ENCODE measurements at regions not wholly inside any gene's neighbourhood (a gene's known extent, or its start where the extent isn't known, plus 50 kb on each side); places are given as distances from the start of the nearest gene placed in this dataset.

DNA sequence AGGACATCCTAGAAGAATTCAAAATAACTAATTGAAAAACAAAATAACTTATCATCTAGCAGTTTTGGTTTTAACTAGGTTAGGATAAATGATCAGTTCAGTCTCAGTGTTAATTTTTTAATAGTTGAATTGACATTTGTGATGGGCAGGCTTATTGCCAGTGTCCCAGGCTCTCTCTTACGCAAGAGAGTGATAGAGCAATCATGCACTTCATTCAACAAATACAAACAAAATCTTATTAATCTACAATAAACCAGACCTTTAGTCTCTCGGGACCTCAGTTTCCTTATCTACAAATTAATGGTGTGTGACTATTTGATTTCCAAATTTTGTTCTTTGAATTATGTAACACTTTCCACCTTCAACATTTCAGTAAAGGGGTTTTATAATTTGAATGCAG, 385.9 kb upstream of the JAG1 start:
- TF ChIP-seq, protein P1, sequence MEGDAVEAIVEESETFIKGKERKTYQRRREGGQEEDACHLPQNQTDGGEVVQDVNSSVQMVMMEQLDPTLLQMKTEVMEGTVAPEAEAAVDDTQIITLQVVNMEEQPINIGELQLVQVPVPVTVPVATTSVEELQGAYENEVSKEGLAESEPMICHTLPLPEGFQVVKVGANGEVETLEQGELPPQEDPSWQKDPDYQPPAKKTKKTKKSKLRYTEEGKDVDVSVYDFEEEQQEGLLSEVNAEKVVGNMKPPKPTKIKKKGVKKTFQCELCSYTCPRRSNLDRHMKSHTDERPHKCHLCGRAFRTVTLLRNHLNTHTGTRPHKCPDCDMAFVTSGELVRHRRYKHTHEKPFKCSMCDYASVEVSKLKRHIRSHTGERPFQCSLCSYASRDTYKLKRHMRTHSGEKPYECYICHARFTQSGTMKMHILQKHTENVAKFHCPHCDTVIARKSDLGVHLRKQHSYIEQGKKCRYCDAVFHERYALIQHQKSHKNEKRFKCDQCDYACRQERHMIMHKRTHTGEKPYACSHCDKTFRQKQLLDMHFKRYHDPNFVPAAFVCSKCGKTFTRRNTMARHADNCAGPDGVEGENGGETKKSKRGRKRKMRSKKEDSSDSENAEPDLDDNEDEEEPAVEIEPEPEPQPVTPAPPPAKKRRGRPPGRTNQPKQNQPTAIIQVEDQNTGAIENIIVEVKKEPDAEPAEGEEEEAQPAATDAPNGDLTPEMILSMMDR (conservative IDR thresholded peaks at IDR 0.05 in 1 of 2, IDR thresholded peaks at IDR 0.05 in 1 of 2; ENCODE audit: extremely low read depth in 1 of 2, insufficient read depth in 1 of 2, low read depth in 1 of 2, low read length in 2 of 2) = no peak
- TF ChIP-seq EZH2 (IDR thresholded peaks at IDR 0.05; ENCODE audit: borderline replicate concordance, low read length) = no peak

Data from mammary epithelial cell (primary cell).